Liver (tissue), 8 donors: ENCODE measurements at regions not wholly inside any gene's neighbourhood (a gene's known extent, or its start where the extent isn't known, plus 50 kb on each side); places are given as distances from the start of the nearest gene placed in this dataset.

ENCODE experiments used
- DNase-seq: peaks from one replicate; pipeline ENCODE4 v3.0.0-alpha.2; 2017; ENCODE audit warnings: low spot score
- H3K27ac ChIP-seq, 2 donors: one replicate each; pipeline ENCODE4 v1.7.0; 2013; ENCODE audit warnings: inconsistent platforms in 2 of 2, low read length in 2 of 2, control low read depth in 1 of 2, low read depth in 1 of 2, mild to moderate bottlenecking in 1 of 2
- H3K27me3 ChIP-seq, 4 donors: one replicate each; pipeline versions ENCODE4 v1.6.1 to v1.7.0; 2013; ENCODE audit warnings: low read length in 3 of 4, inconsistent platforms in 1 of 4, mild to moderate bottlenecking in 1 of 4, moderate library complexity in 1 of 4; ENCODE audit not compliant: control insufficient read depth in 4 of 4, insufficient read depth in 4 of 4
- H3K36me3 ChIP-seq, 4 donors: one replicate each; pipeline versions ENCODE4 v1.6.1 to v1.7.0; 2013; ENCODE audit warnings: low read length in 3 of 4, mild to moderate bottlenecking in 3 of 4, low read depth in 1 of 4, moderate library complexity in 1 of 4; ENCODE audit not compliant: control insufficient read depth in 4 of 4, insufficient read depth in 3 of 4
- H3K4me1 ChIP-seq, 4 donors: one replicate each; pipeline versions ENCODE4 v1.6.1 to v1.7.0; 2013; ENCODE audit warnings: low read length in 3 of 4, mild to moderate bottlenecking in 3 of 4, moderate library complexity in 1 of 4; ENCODE audit not compliant: control insufficient read depth in 4 of 4, insufficient read depth in 4 of 4
- H3K4me3 ChIP-seq, 3 donors: one replicate each; pipeline versions ENCODE4 v1.6.1 to v1.7.0; 2013; ENCODE audit warnings: low read length in 3 of 3, control low read depth in 1 of 3, low read depth in 1 of 3, mild to moderate bottlenecking in 1 of 3
- H3K9ac ChIP-seq, 2 donors: one replicate each; pipeline ENCODE4 v1.7.0; 2013; ENCODE audit warnings: low read length in 2 of 2, mild to moderate bottlenecking in 2 of 2, moderate library complexity in 2 of 2, control low read depth in 1 of 2, low read depth in 1 of 2
- H3K9me3 ChIP-seq, 4 donors: one replicate each; pipeline versions ENCODE4 v1.6.1 to v1.7.0; 2013; ENCODE audit warnings: low read length in 3 of 4; ENCODE audit not compliant: control insufficient read depth in 4 of 4
- ATF3 ChIP-seq: IDR thresholded peaks from 2 replicates; pipeline ENCODE4 v1.6.1; 2016; ENCODE audit warnings: antibody characterized with exemption
- CTCF ChIP-seq: fragments of 150-350 bp; IDR thresholded peaks from 2 replicates; pipeline ENCODE4 v1.5.1; 2017; ENCODE audit warnings: improper control_type of control experiment, low read depth, low read length; ENCODE audit not compliant: missing input control
- EGR1 ChIP-seq, 2 donors: IDR thresholded peaks; 2 replicates each; pipeline ENCODE4 v1.6.1; 2016 to 2018; ENCODE audit warnings: antibody characterized with exemption in 2 of 2, low read depth in 2 of 2
- FOXA1 ChIP-seq: IDR thresholded peaks from 2 replicates; pipeline ENCODE4 v1.6.1; 2016; ENCODE audit warnings: antibody characterized with exemption
- FOXA2 ChIP-seq: IDR thresholded peaks from 2 replicates; pipeline ENCODE4 v1.6.1; 2016; ENCODE audit warnings: antibody characterized with exemption
- GABPA ChIP-seq, 2 donors: IDR thresholded peaks in 1 of 2; conservative IDR thresholded peaks in 1 of 2; 2 replicates each; pipeline ENCODE4 v1.6.1; 2016; ENCODE audit warnings: antibody characterized with exemption in 2 of 2, mild to moderate bottlenecking in 1 of 2, moderate library complexity in 1 of 2
- HNF4A ChIP-seq, 2 donors: conservative IDR thresholded peaks; 2 replicates each; pipeline ENCODE4 v1.6.1; 2016; ENCODE audit warnings: antibody characterized with exemption in 2 of 2, mild to moderate bottlenecking in 2 of 2
- HNF4G ChIP-seq: IDR thresholded peaks from 2 replicates; pipeline ENCODE4 v1.6.1; 2016; ENCODE audit warnings: antibody characterized with exemption
- JUND ChIP-seq, 2 donors: IDR thresholded peaks; 2 replicates each; pipeline ENCODE4 v1.6.1; 2016; ENCODE audit warnings: antibody characterized with exemption in 2 of 2
- MAX ChIP-seq: IDR thresholded peaks from 2 replicates; pipeline ENCODE4 v1.6.1; 2016; ENCODE audit warnings: antibody characterized with exemption
- NR2F2 ChIP-seq: IDR thresholded peaks from 2 replicates; pipeline ENCODE4 v1.6.1; 2016; ENCODE audit warnings: antibody characterized with exemption
- RAD21 ChIP-seq, 2 donors: IDR thresholded peaks; 2 replicates each; pipeline ENCODE4 v1.6.1; 2016; ENCODE audit warnings: antibody characterized with exemption in 2 of 2, mild to moderate bottlenecking in 2 of 2
- REST ChIP-seq: IDR thresholded peaks from 2 replicates; pipeline ENCODE4 v1.6.1; 2016; ENCODE audit warnings: antibody characterized with exemption, mild to moderate bottlenecking
- RXRA ChIP-seq, 2 donors: IDR thresholded peaks; 2 replicates each; pipeline ENCODE4 v1.6.1; 2017 to 2018; ENCODE audit warnings: antibody characterized with exemption in 2 of 2, mild to moderate bottlenecking in 1 of 2
- SP1 ChIP-seq: IDR thresholded peaks from 2 replicates; pipeline ENCODE4 v1.6.1; 2018; ENCODE audit warnings: antibody characterized with exemption, mild to moderate bottlenecking
- TAF1 ChIP-seq: conservative IDR thresholded peaks from 2 replicates; pipeline ENCODE4 v1.6.1; 2016; ENCODE audit warnings: antibody characterized with exemption, mild to moderate bottlenecking
- YY1 ChIP-seq: IDR thresholded peaks from 2 replicates; pipeline ENCODE4 v1.6.1; 2016; ENCODE audit warnings: antibody characterized with exemption, mild to moderate bottlenecking
- ZBTB33 ChIP-seq: IDR thresholded peaks from 2 replicates; pipeline ENCODE4 v1.6.1; 2016; ENCODE audit warnings: antibody characterized with exemption
- whole genome bisulfite sequencing: extraction: QIAGEN DNeasy Blood & Tissue Kit; methylation state at CpG from one replicate; pipeline ENCODE4 v1.1.7; 2013; 5-methylcytosine and 5-hydroxymethylcytosine counted together
- donor health status: healthy.
- donor health status: healthy.
- donor health status: healthy.
- donor health status: healthy.
- donor health status: healthy.

GRCh38 chr4:56128213-56128612 lies 179.5 kb downstream of the CEP135 start:
- no peak overlapping the region for H3K9ac ChIP-seq
- TF ChIP-seq REST (no peak), GABPA (IDR thresholded peaks at IDR 0.05 in 1 of 2, conservative IDR thresholded peaks at IDR 0.05 in 1 of 2) (no peak), FOXA2 (no peak), RXRA (IDR thresholded peaks at IDR 0.05) (no peak), JUND (IDR thresholded peaks at IDR 0.05) (no peak), HNF4G (no peak), NR2F2 (no peak), ATF3 (no peak), SP1 (no peak), HNF4A (conservative IDR thresholded peaks at IDR 0.05) (no peak), FOXA1 (no peak), MAX (no peak), EGR1 (IDR thresholded peaks at IDR 0.05; ENCODE audit: low read depth in 2 of 2) (no peak), TAF1 (no peak), CTCF (no peak)

GRCh38 chr4:56127716-56128115 lies 179.0 kb downstream of the CEP135 start:
- peaks cover 0 to 2% (median 0%) of the 10 kb centered on the region in 4 donors for H3K4me1 ChIP-seq
- WGBS, result 83% methylated on average over 3 of the region's 3 CpGs
- no peak for DNase-seq
- no peak overlapping the region for H3K4me3 ChIP-seq
- H3K9ac ChIP-seq, result no peak overlapping the region
- H3K27ac ChIP-seq, result no peak overlapping the region
- no peaks in the 10 kb centered on the region for H3K27me3 ChIP-seq
- H3K9me3 ChIP-seq, result no peaks in the 10 kb centered on the region
- no peaks in the 10 kb centered on the region for H3K36me3 ChIP-seq
- TF ChIP-seq HNF4A (conservative IDR thresholded peaks at IDR 0.05), result no peak
- TF ChIP-seq EGR1 (IDR thresholded peaks at IDR 0.05; ENCODE audit: low read depth in 2 of 2), result no peak
- no peak for TF ChIP-seq NR2F2
- no peak for TF ChIP-seq GABPA (IDR thresholded peaks at IDR 0.05 in 1 of 2, conservative IDR thresholded peaks at IDR 0.05 in 1 of 2)
- no peak for TF ChIP-seq RXRA (IDR thresholded peaks at IDR 0.05)
- TF ChIP-seq YY1, result no peak
- TF ChIP-seq RAD21 (IDR thresholded peaks at IDR 0.05), result no peak
- no peak for TF ChIP-seq MAX
- TF ChIP-seq SP1, result no peak
- no peak for TF ChIP-seq ZBTB33
- TF ChIP-seq TAF1, result no peak

More at GRCh38 chr4:56128213-56128612, 179.5 kb downstream of the CEP135 start:
- Histone ChIP-seq H3K27ac (no peak overlapping the region), H3K4me1 (peaks cover 0 to 2% (median 0%) of the 10 kb centered on the region in 4 donors), H3K36me3 (no peaks in the 10 kb centered on the region), H3K4me3 (no peak overlapping the region), H3K27me3 (no peaks in the 10 kb centered on the region), H3K9me3 (no peaks in the 10 kb centered on the region)
- no peak for DNase-seq
- WGBS, result 60% methylated on average over 2 of the region's 2 CpGs
